EH (cell line): ENCODE measurements at regions not wholly inside any gene's neighbourhood (a gene's known extent, or its start where the extent isn't known, plus 50 kb on each side); places are given as distances from the start of the nearest gene placed in this dataset.
A peak's percentile ranks its signal among the peaks of the same experiment; 100 is the strongest.

ENCODE experiments used
- DNase-seq: peaks from one replicate; pipeline ENCODE4 v3.0.0-alpha.2; 2015; ENCODE audit warnings: low read depth

DNA sequence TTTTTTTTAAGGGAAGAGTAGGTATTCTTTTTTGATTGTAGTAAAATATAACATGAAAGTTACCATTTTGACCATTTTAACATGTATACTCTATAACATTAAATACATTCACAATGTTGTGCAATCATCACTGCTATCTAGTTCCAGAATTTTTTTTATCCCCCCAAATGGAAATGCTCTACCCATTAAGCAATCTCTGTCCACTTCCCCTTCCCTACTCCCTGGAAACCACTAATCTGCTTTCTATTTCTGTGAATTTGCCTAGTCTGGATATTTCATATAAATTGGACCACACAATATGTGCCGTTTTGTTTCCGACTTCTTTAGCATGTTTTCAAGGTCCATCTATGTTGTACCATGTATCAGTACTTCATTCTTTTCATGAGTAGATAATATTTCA lies 429.5 kb downstream of the TLE1 start:
- DNase-seq: no peak

DNA sequence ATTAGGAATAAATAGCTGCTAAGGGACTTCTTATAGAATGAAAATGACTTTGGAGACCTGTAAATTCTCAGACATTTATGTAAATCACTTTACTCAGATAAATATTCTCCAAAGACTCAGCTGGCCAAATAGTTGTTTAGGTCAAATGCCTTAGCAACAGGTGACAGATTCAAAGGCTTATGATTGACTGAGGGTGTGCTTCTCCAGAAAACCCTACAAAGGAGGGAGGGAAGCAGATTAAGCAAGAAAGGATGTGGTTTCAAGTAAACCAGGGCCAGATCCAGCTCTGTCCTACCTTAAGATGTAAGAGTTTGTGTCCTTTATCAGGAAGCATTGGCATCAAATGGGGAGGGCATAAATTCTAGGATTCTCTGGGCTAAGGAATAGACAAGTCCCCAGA lies 433.0 kb downstream of the TLE1 start:
- no peak for DNase-seq

- DNase-seq: no peak
Observed at GRCh38 chr9:81250606-81251005, 438.7 kb downstream of the TLE1 start.

DNA sequence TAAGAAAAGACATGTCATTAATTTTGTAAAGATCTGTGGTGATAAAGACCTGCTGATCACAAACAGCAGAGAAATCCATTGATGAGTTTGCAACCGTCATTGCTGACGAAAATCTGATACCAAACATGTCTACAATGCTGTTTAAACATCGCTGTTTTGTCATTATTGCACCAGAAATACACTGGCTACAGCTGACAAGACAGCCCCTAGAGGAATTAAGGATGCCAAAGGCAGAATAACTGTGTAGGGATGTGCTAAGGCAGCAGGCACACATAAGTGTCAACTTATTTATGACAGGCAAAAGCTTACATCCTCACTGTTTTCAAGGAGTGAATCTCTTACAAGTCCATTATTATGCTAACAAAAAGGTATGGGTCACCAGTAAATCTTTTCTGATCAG lies 439.3 kb downstream of the TLE1 start:
- no peak for DNase-seq

DNA sequence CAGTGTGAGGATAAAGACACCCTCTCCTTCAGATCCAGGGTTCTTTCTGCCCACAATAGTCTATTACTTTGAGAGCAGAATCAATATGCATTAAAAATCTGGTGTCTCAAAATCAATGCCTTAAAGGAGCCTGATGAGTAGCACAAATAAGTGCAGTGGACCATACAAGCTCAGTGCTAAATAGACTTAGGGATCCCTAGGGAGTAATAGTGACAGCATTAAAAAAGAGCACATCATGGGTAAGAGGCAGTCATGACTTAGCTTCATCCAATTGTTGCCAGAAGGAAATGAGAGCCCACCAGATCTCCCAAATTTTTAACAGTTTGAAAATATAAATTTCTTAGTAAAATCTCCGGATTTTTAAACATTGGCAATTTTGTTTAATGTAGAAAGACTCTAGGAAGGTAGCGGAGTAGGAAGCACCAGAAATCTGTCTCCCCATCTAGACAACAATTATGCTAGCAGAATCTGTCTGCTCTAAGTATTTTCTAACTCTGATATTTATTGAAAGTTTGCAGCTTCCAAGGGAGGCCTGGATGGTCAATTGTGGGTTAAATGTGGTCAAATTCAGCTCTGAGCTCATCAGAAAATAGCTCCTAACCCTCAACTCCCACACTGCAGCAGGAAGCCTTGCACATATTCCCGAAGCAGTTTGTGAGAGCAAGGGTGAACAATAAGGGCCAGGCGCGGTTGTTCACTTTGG lies 443.9 kb downstream of the TLE1 start:
- no peak for DNase-seq

DNA sequence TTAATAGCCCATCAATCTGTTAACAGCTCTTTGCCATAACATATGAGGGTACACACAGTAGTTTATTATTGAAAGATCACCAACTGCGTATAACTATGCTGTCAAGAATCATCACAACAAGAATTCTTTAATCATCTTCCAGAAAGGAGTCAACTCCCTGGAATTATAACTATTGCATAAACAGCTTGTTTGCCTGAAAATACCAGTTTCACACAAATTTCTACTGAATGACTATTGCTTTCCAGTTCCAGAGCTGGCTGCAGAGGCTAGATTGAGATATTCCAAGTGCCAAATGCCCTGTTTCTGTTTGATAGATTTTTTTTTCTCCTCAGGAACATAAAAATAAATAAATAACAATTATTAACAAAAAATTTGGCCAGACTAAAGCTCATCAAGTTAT lies 444.7 kb downstream of the TLE1 start:
- DNase-seq: no peak

GRCh38 chr9:81242866-81243265 lies 446.5 kb downstream of the TLE1 start:
- no peak for DNase-seq

DNA sequence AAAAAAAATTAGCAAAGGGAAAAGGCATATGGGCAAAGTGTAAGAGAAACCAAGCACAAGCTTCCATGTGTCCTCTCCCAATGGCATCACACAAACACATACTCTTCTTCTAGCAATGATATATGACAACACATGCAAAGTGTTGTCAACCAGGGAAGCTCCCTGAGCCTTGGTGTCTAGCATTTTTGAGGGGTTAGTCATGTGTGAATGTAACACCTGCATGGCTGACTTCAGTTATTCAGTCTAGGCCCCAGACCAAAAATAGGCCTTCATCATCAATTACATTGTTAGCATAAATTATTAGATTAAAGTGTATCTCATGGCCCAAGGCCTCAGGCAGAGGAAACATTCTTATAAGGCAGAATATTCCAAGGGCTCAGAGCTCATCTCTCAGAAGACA lies 450.0 kb downstream of the TLE1 start:
- DNase-seq: no peak

DNA sequence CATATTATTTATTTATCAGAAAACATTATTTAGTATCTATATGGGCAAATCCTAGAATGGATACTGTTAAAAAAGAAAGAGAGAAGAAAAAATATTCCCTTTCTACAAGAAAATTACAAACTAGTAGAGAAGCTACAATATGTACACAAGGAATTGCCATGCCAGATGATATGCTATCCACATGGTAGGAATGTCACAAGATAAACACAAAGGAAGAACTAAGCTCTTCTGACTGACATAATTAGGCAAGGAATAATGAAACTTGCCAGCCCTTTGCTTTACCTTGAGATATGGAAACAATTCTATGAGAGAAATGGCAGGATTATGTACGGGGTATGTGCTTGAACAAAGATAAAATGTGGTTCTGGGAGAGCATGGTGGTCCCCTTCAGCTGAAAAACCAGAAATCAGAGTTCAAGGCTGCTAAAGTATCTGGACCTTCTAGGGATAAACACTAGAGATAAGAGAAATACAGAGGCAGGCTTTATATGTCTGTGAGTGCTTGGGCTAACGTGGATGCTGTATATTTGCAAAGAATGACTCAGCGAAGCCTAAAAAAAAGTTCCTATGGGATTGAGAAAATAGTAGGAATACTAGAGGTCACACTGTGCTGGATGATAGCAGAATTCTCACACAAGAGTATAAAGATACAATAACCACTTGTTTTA lies 451.6 kb downstream of the TLE1 start:
- no peak for DNase-seq

DNA sequence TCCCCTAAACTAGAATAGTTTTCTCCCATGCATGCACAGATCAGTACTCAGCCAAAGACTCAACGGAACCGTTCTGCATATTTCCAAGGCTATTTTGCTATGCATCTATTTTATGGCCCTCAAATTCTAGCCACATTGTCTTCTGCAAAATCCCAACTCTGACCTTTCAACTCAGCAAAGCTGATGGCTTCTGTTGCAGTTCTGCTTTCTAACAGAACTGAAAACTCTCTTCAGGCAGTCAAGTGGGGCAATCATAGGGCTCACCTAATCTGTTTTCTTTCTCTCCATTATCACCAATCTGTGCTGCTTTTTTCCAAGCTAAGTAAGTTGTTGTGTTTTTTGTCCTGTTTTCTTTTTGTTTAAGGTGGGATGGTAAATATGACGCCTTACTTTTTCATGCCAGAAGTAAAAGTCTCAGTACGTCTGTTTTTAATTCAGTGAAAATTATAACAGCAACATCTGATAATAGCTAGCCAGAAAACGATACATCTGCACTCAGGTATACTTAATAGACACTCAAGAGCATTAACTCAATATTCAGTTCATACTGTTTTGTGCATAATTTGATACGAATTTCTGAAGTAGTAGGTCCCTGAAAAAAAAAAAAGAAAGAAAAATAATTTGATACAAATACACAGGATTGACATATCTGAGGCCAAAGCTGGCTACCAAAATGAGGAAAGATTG lies 454.3 kb downstream of the TLE1 start:
- DNase-seq: no peak

- DNase-seq: no peak
Observed at GRCh38 chr9:81231011-81231410, 458.3 kb downstream of the TLE1 start.

DNA sequence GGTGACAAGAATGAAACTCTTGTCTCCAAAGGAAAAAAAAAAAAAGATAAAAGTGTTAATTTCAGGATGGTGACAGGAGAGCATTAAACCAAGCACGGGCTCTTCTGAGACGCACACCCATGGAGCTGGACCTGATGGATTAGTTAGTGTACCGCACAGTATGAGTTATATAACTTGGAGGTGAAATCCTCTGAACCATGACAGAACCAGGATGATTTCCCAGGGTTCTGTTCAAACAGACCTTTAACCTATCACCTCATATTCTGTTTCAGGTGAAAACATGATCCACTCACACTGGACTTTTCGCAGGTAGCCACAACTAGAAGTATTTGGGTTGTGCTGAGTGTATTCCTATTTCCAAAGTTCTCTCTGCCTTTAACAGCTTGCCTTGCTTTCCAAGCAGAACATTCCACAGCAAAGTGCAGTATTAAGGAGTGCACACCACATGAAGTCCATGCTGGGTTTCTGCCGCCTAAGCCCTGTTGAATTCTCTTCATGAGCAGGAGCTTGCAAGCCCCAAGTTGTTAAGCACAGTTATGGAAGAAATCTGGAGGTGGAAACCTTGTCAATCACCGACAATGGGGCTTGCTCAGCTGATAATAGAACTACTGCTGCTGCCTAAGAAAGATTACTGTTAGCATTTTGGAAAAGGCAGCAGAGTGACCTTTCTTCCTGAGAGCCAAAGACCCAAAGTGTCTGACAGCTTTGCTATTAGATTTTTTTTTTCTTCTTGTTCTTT lies 461.7 kb downstream of the TLE1 start:
- DNase-seq: no peak

DNA sequence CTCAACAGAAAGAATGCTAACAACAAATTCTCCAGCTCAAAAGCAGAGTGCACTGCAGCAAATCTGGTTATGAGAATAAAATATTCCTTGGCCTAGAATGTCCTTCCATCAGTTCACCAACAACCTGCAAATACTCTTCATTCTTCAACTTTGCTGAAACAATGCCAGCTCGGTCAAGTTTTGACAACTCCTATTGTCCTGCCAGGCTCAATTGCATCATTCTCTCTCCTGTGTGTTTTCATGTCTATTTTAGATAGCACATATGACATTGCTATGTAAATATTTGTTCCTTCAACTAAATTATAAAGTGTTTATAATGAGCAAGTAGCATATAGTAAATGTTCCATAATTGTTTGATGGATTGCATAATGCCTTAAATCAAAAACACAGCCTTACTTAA lies 463.8 kb downstream of the TLE1 start:
- no peak for DNase-seq

GRCh38 chr9:81224166-81225081 lies 464.9 kb downstream of the TLE1 start:
- no peak for DNase-seq

DNA sequence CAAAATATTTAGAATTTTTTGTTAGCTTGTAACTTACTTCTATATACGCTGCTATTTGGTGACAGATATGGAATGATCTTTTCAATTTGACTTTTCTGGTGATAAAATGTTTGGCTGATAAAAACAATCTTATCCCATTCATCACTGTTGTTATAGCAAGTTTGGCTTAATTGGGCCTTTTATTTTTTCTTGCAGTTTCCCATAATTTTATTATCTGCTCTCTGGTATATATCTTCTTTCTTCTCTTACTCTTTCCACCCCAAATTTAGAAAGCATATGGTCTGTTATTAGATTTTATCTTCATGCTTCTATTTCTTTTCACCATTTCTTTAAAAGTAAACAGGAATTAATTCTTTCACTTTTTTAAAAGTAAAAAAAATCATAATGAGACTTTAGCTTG lies 474.4 kb downstream of the TLE1 start:
- no peak for DNase-seq

DNA sequence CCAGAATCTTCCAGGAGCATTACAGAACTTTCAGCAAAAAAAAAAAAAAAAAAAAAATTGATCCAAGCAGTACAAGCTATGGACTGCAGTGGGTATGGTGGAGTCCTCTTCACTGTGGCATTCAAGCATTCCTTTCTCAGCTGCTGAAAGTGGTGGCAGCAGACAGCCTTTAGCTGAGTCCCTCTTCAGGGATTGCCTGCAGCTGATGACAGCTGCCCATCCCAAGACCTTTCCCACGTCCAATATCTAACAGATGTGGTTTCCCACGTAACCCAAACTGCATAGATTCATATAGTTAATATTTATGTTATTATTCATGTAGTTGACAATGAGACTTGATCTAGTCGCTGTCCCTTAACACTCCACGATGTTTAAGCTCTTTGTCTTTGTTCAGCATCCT lies 475.9 kb downstream of the TLE1 start:
- DNase-seq: no peak

- peak; percentile 0 for DNase-seq
Observed at GRCh38 chr9:81211741-81212140, 477.6 kb downstream of the TLE1 start.

GRCh38 chr9:81207651-81208050 lies 481.7 kb downstream of the TLE1 start:
- no peak for DNase-seq

DNA sequence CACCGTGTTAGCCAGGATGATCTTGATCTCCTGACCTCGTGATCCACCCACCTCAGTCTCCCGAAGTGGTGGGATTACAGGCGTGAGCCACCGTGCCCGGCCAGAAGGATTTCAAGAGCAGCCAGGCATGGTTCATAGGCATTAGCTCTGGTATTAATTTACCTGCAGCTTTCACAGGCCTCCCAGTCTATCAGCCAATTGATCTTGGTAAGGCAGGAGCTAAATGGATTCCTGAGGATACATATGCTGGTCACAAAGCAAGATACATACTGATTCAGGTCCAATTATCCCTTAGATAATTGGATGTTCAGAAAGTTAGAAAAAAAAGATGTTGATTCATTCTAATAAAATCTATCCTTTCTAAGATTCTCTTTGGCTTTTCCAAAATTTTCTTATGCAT lies 487.1 kb downstream of the TLE1 start:
- DNase-seq: no peak

DNA sequence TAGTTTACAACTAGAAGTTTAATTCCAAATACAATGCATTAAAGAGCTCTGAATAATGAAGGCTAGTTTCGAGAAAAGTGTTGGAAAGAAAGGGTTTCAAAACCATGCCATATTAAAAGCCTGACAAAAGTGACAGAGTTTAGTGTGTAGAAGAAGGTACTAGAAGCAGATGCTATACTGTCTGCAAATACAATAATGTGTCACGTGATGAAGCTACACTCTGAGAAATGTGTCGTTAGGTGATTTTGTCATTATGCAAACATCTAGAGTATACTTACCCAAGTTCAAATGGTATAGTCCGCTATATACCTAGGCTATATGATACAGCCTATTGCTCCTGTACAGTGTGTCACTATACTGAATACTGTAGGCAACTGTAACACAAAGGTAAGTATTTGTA lies 494.1 kb downstream of the TLE1 start:
- no peak for DNase-seq
